ENCODE measurements at regions not wholly inside any gene's neighbourhood (a gene's known extent, or its start where the extent isn't known, plus 50 kb on each side); places are given as distances from the start of the nearest gene placed in this dataset.

GRCh38 chr6:92380803-92381601, 1038.4 kb downstream of the EPHA7 start (continued):
- no peak for TF ChIP-seq SIRT6 (IDR thresholded peaks at IDR 0.05; ENCODE audit: low read length)
- no peak for TF ChIP-seq BRCA1 (IDR thresholded peaks at IDR 0.05; ENCODE audit: low read depth, low read length)
- TF ChIP-seq USF2 (IDR thresholded peaks at IDR 0.05; ENCODE audit: low read length): no peak
- TF ChIP-seq RXRA (IDR thresholded peaks at IDR 0.05; ENCODE audit: insufficient read depth, low read depth, low read length): no peak
- no peak for TF ChIP-seq BACH1 (IDR thresholded peaks at IDR 0.05; ENCODE audit: low read length)
- no peak for TF ChIP-seq CREB1 (IDR thresholded peaks at IDR 0.05)
- no peak for TF ChIP-seq KDM4A (IDR thresholded peaks at IDR 0.05; ENCODE audit: low read depth, low read length, severe bottlenecking)

Measured in H1 (cell line).